ENCODE measurements at regions not wholly inside any gene's neighbourhood (a gene's known extent, or its start where the extent isn't known, plus 50 kb on each side); places are given as distances from the start of the nearest gene placed in this dataset.

- TF ChIP-seq REST (IDR thresholded peaks at IDR 0.05; ENCODE audit: low read depth) = no peak
- TF ChIP-seq EGR1 (IDR thresholded peaks at IDR 0.05) = no peak
- no peak for TF ChIP-seq CREB1 (IDR thresholded peaks at IDR 0.05; ENCODE audit: low read depth)
- TF ChIP-seq YY1 (IDR thresholded peaks at IDR 0.05; ENCODE audit: low read depth) = no peak
- TF ChIP-seq ZBTB7A (IDR thresholded peaks at IDR 0.05; ENCODE audit: low read depth) = no peak
- TF ChIP-seq TCF12 (IDR thresholded peaks at IDR 0.05; ENCODE audit: low read depth) = no peak
- no peak for TF ChIP-seq FOXM1 (IDR thresholded peaks at IDR 0.05; ENCODE audit: borderline replicate concordance, low read depth)
- no peak for TF ChIP-seq USF1 (IDR thresholded peaks at IDR 0.05)
- TF ChIP-seq NFIC (IDR thresholded peaks at IDR 0.05) = no peak
- no peak for TF ChIP-seq EP300 (IDR thresholded peaks at IDR 0.05; ENCODE audit: borderline replicate concordance)
- TF ChIP-seq TAF1 (IDR thresholded peaks at IDR 0.05; ENCODE audit: low read depth) = no peak
- no peak for TF ChIP-seq MAX (IDR thresholded peaks at IDR 0.05)
- no peak for TF ChIP-seq TEAD4 (IDR thresholded peaks at IDR 0.05)
- no peak for TF ChIP-seq RAD21 (IDR thresholded peaks at IDR 0.05; ENCODE audit: low read depth)
- TF ChIP-seq CEBPB (IDR thresholded peaks at IDR 0.05) = no peak
Observed at GRCh38 chr12:53871367-53871766, 67.3 kb upstream of the HOXC13 start.

- TF ChIP-seq EGR1 (IDR thresholded peaks at IDR 0.05) (no peak), EP300 (IDR thresholded peaks at IDR 0.05; ENCODE audit: borderline replicate concordance) (no peak), TAF1 (IDR thresholded peaks at IDR 0.05; ENCODE audit: low read depth) (no peak), MAX (IDR thresholded peaks at IDR 0.05) (no peak), USF1 (IDR thresholded peaks at IDR 0.05) (no peak)
Observed at GRCh38 chr12:53872367-53872766, 66.3 kb upstream of the HOXC13 start.

- TF ChIP-seq TAF1 (IDR thresholded peaks at IDR 0.05; ENCODE audit: low read depth) = no peak
- no peak for TF ChIP-seq YY1 (IDR thresholded peaks at IDR 0.05; ENCODE audit: low read depth)
- TF ChIP-seq RAD21 (IDR thresholded peaks at IDR 0.05; ENCODE audit: low read depth) = no peak
- TF ChIP-seq EGR1 (IDR thresholded peaks at IDR 0.05) = no peak
- TF ChIP-seq USF1 (IDR thresholded peaks at IDR 0.05) = no peak
- TF ChIP-seq NFIC (IDR thresholded peaks at IDR 0.05) = no peak
Observed at GRCh38 chr12:53887006-53887405, 51.6 kb upstream of the HOXC13 start.

- no peak for TF ChIP-seq CEBPB (IDR thresholded peaks at IDR 0.05)
Observed at GRCh38 chr12:53887881-53888280, 50.8 kb upstream of the HOXC13 start.

All from Ishikawa (cell line).